ENCODE measurements at regions not wholly inside any gene's neighbourhood (a gene's known extent, or its start where the extent isn't known, plus 50 kb on each side); places are given as distances from the start of the nearest gene placed in this dataset.

DNA sequence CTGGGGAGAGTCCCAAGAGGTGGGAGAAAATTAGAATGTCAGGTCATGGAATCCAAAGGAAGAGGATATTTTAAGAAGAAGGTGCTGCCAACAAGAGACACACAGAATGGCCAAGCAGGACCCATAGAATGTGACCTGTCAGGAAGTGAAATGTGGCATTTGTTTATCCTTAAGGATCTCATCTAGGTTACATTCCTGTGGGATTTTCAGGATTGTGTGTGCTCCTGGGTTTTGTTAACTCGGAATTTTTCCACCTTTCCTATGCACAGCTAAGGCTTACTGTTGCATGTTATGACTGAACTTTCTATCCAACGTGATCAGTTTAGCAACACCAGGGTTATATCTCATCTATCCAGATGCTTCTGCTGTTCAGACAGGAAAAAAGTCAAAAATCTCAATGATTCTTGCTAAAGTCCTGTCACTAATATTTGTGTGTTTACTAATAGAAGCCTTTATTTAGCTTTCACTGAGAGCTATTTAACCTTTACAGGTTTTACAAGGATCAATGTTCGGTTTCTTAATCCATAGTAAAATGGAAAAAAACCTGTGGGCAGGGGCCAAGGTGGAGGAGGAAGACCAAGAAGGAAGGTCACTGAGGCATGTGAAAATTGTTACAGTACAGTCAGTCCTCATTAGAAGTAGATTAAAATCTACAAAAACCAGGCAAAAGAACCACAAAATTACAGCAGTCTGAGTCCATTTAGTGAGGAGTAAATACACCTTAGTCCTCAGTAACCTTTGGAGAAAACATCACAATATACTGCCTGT is 437.8 kb upstream of the NPVF start:
- intact Hi-C loops (cut with micrococcal nuclease) = no loop called here
- no peaks in the 10 kb centered on the region for H3K27me3 Mint-ChIP-seq (ENCODE audit: low read depth)
- H3K27ac Mint-ChIP-seq = no peak overlapping the region
- H3K4me3 Mint-ChIP-seq = no peak overlapping the region
- CTCF ChIA-PET = no interaction called here
- no peaks in the 10 kb centered on the region for H3K9me3 Mint-ChIP-seq
- no peaks in the 10 kb centered on the region for H3K36me3 Mint-ChIP-seq (ENCODE audit: low read depth)
- H3K4me1 Mint-ChIP-seq (ENCODE audit: low read depth) = peaks cover 4% of the 10 kb centered on the region
- no peak for DNase-seq

DNA sequence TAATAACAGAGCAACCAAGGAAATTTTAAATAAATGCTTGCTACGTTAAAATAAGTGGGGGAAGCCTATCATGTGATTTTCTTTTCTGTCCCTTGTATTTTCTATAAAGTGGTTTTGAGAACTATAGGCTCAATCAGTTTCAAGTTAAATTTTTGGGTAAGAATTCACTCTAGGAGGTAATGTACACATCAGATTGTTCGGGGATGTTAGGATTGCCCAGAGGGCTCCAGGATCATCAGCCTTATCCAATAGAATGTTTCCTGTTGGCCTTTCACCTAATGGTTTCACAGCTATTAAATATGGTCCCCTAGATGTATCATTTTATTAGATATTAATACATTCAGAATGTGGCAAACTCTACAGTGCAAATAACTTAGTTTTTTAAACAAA is 438.4 kb upstream of the NPVF start:
- no peak for DNase-seq
- H3K27ac Mint-ChIP-seq = no peak overlapping the region
- CTCF ChIA-PET = interaction anchor here (0.9 kb wide), 1 partner anchor 185 kb away, joined by 3 read pairs; no protein-coding TSS in a partner anchor
- intact Hi-C loops (cut with micrococcal nuclease) = no loop called here
- H3K27me3 Mint-ChIP-seq (ENCODE audit: low read depth) = no peaks in the 10 kb centered on the region
- no peaks in the 10 kb centered on the region for H3K36me3 Mint-ChIP-seq (ENCODE audit: low read depth)
- peaks cover 4% of the 10 kb centered on the region for H3K4me1 Mint-ChIP-seq (ENCODE audit: low read depth)
- H3K4me3 Mint-ChIP-seq = no peak overlapping the region
- H3K9me3 Mint-ChIP-seq = no peaks in the 10 kb centered on the region

GRCh38 chr7:25669281-25669781 is 441.0 kb upstream of the NPVF start:
- CTCF ChIA-PET = no interaction called here
- DNase-seq = no peak
- peaks cover 4% of the 10 kb centered on the region for H3K4me1 Mint-ChIP-seq (ENCODE audit: low read depth)
- no peak overlapping the region for H3K4me3 Mint-ChIP-seq
- H3K9me3 Mint-ChIP-seq = no peaks in the 10 kb centered on the region
- H3K36me3 Mint-ChIP-seq (ENCODE audit: low read depth) = no peaks in the 10 kb centered on the region
- no peaks in the 10 kb centered on the region for H3K27me3 Mint-ChIP-seq (ENCODE audit: low read depth)
- no peak overlapping the region for H3K27ac Mint-ChIP-seq
- intact Hi-C loops (cut with micrococcal nuclease) = no loop called here

GRCh38 chr7:25669961-25670841 is 441.9 kb upstream of the NPVF start:
- Mint-ChIP-seq H3K36me3 (ENCODE audit: low read depth) (no peaks in the 10 kb centered on the region), H3K4me3 (no peak overlapping the region), H3K9me3 (no peaks in the 10 kb centered on the region), H3K27ac (no peak overlapping the region), H3K27me3 (ENCODE audit: low read depth) (no peaks in the 10 kb centered on the region), H3K4me1 (ENCODE audit: low read depth) (no peaks in the 10 kb centered on the region)
- intact Hi-C loops (cut with micrococcal nuclease) = no loop called here
- CTCF ChIA-PET = no interaction called here
- no peak for DNase-seq

DNA sequence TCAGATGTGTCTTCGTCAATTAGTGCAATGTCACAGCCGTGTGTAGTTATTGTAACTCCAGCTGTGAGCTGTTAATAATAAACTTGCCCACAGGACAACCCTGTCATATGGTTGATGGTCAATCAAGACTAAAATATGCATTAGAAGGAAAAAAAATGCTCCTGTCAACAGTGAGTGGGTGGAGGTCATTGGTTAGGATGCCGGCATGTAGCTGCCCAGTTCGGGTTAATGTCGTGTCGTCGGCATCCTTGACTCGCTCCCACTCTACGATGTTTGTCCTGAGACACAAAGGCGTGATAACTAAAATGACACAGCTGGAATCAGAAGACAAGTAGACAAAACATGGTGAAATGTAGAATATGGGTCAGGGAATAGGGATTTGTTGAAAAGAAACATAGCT is 442.8 kb upstream of the NPVF start:
- H3K27me3 Mint-ChIP-seq (ENCODE audit: low read depth) = no peaks in the 10 kb centered on the region
- H3K27ac Mint-ChIP-seq = no peak overlapping the region
- H3K36me3 Mint-ChIP-seq (ENCODE audit: low read depth) = no peaks in the 10 kb centered on the region
- H3K4me3 Mint-ChIP-seq = no peak overlapping the region
- DNase-seq = no peak
- no peaks in the 10 kb centered on the region for H3K4me1 Mint-ChIP-seq (ENCODE audit: low read depth)
- CTCF ChIA-PET = no interaction called here
- H3K9me3 Mint-ChIP-seq = no peaks in the 10 kb centered on the region
- intact Hi-C loops (cut with micrococcal nuclease) = no loop called here

- DNase-seq = no peak
- Mint-ChIP-seq H3K27me3 (ENCODE audit: low read depth) (no peaks in the 10 kb centered on the region), H3K9me3 (no peaks in the 10 kb centered on the region), H3K27ac (no peak overlapping the region), H3K4me1 (ENCODE audit: low read depth) (no peaks in the 10 kb centered on the region), H3K4me3 (no peak overlapping the region), H3K36me3 (ENCODE audit: low read depth) (no peaks in the 10 kb centered on the region)
- intact Hi-C loops (cut with micrococcal nuclease) = no loop called here
- CTCF ChIA-PET = interaction anchor here (1.3 kb wide), 1 partner anchor 9 kb away, joined by 3 read pairs; no protein-coding TSS in a partner anchor
Measured at GRCh38 chr7:25672496-25672895, 444.2 kb upstream of the NPVF start.

DNA sequence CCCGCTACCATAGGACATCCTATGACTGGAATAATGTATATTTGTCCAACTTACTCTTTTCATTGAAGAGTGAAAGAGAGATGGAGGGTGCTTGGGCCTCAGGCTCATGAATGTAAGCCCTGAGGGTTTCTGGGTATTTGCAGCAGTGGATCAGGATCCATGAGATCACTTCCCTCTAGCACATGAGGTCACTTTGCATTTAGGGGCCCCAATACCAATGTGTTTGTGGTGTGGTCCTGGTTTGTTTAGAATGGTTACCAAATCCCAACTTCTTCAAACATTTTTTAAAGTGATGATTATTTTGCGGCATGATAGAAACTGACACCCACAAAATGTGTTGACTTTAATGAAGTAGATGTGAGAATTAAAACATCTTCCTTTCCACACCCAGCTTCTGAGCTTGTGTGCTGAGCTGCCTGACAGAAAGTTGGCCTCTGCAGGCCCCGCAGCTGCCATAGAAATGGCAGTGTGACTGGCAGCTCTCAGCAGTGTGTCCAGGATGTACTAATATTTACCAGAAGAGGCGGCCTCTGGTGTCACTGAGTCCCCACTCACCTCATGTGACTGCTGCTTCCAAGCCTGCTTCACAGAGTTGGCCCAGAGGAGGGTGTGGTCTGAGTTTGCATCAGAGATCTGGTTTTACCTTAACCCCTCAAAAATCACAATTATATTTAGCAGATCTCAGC is 447.6 kb upstream of the NPVF start:
- no peaks in the 10 kb centered on the region for H3K27me3 Mint-ChIP-seq (ENCODE audit: low read depth)
- H3K9me3 Mint-ChIP-seq = no peaks in the 10 kb centered on the region

GRCh38 chr7:25677595-25677994 is 449.3 kb upstream of the NPVF start:
- no peaks in the 10 kb centered on the region for H3K4me1 Mint-ChIP-seq (ENCODE audit: low read depth)
- CTCF ChIA-PET = no interaction called here
- no peaks in the 10 kb centered on the region for H3K36me3 Mint-ChIP-seq (ENCODE audit: low read depth)
- H3K4me3 Mint-ChIP-seq = no peak overlapping the region
- no peak overlapping the region for H3K27ac Mint-ChIP-seq
- no peaks in the 10 kb centered on the region for H3K27me3 Mint-ChIP-seq (ENCODE audit: low read depth)
- no peak for DNase-seq
- no peaks in the 10 kb centered on the region for H3K9me3 Mint-ChIP-seq
- intact Hi-C loops (cut with micrococcal nuclease) = no loop called here

More for the DNA sequence above, 447.6 kb upstream of the NPVF start:
- H3K36me3 Mint-ChIP-seq (ENCODE audit: low read depth) = no peaks in the 10 kb centered on the region
- intact Hi-C loops (cut with micrococcal nuclease) = no loop called here
- no peak for DNase-seq
- CTCF ChIA-PET = no interaction called here
- H3K4me3 Mint-ChIP-seq = no peak overlapping the region
- H3K27ac Mint-ChIP-seq = no peak overlapping the region
- H3K4me1 Mint-ChIP-seq (ENCODE audit: low read depth) = no peaks in the 10 kb centered on the region

DNA sequence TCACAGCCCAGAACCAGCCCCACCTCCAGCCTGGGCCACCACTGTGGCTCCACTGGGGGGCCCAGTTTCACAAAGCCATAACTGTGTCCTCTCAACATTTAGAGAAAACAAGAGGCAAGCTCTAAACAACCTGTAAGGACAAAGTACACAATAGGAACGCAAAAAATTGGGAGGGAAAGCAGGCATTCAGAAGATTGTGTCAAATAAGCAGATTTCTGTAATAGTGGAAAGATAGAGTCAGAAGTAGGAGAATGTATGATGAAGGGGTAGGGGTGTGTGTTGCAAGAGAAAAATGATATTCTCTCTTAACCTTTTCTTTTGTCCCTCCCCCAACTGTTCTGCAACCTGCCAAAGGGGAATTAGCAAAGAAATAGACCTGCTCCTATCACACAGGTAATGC is 449.9 kb upstream of the NPVF start:
- DNase-seq = no peak
- Mint-ChIP-seq H3K4me1 (ENCODE audit: low read depth) (no peaks in the 10 kb centered on the region), H3K36me3 (ENCODE audit: low read depth) (no peaks in the 10 kb centered on the region), H3K27ac (no peak overlapping the region), H3K4me3 (no peak overlapping the region), H3K27me3 (ENCODE audit: low read depth) (no peaks in the 10 kb centered on the region), H3K9me3 (no peaks in the 10 kb centered on the region)
- CTCF ChIA-PET = no interaction called here
- intact Hi-C loops (cut with micrococcal nuclease) = no loop called here

- CTCF ChIA-PET = no interaction called here
- Mint-ChIP-seq H3K27ac (no peak overlapping the region), H3K4me1 (ENCODE audit: low read depth) (peaks cover 6% of the 10 kb centered on the region)
Measured at GRCh38 chr7:25680636-25681035, 452.4 kb upstream of the NPVF start.

DNA sequence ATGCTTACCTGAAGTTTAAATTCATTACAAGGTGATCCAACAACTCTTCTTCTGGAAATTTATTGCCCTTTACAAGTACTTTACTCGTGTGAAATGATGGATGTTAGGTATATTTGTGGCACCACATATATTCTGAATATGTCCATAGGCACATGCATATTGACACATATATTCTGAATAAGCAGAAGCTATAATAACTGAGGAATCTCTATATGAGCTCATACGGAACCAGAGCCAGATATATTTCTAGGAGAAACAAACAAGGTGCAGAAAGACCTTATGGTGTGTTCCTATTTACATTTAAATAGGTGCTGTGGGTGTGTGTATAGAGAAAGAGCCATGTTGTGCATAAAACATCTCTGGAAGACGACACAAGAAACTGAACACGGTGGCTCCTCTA is 456.1 kb upstream of the NPVF start:
- Mint-ChIP-seq H3K4me1 (ENCODE audit: low read depth) (peaks cover 6% of the 10 kb centered on the region), H3K4me3 (no peak overlapping the region), H3K9me3 (no peaks in the 10 kb centered on the region), H3K27me3 (ENCODE audit: low read depth) (no peaks in the 10 kb centered on the region), H3K36me3 (ENCODE audit: low read depth) (no peaks in the 10 kb centered on the region), H3K27ac (no peak overlapping the region)
- DNase-seq = no peak
- intact Hi-C loops (cut with micrococcal nuclease) = no loop called here
- CTCF ChIA-PET = no interaction called here

More at GRCh38 chr7:25680636-25681035, 452.4 kb upstream of the NPVF start:
- Mint-ChIP-seq H3K4me3 (no peak overlapping the region), H3K9me3 (no peaks in the 10 kb centered on the region), H3K27me3 (ENCODE audit: low read depth) (no peaks in the 10 kb centered on the region), H3K36me3 (ENCODE audit: low read depth) (no peaks in the 10 kb centered on the region)
- no peak for DNase-seq
- intact Hi-C loops (cut with micrococcal nuclease) = no loop called here

DNA sequence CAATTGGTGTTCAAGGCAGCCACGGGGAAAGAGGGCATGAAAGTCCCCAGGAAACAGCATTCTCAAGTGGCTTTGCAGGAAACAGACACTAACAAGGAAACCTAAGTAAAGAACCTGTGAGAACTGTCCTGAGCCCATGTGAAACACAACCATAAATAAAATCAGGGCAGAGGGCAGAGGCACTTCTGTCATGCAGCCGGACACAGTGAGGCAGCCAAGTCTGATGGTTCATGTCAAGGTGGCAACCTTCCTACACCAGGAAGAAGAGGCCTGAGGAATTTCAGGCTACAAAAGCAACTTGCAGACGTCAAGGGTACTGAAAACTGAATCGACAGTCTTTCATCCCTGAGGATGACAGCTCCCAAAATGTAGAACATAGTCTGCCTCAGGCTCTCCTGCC is 458.2 kb upstream of the NPVF start:
- Mint-ChIP-seq H3K4me3 (no peak overlapping the region), H3K36me3 (ENCODE audit: low read depth) (no peaks in the 10 kb centered on the region), H3K27ac (no peak overlapping the region), H3K4me1 (ENCODE audit: low read depth) (peaks cover 6% of the 10 kb centered on the region), H3K27me3 (ENCODE audit: low read depth) (peaks cover 2% of the 10 kb centered on the region), H3K9me3 (no peaks in the 10 kb centered on the region)
- no peak for DNase-seq
- intact Hi-C loops (cut with micrococcal nuclease) = no loop called here
- CTCF ChIA-PET = interaction anchor here (0.6 kb wide), 1 partner anchor 172 kb away, joined by 3 read pairs; no protein-coding TSS in a partner anchor

Data from activated naive CD4-positive, alpha-beta T cell treated with anti-CD3 and anti-CD28 coated beads for 36 hours (primary cell).